ENCODE measurements at regions not wholly inside any gene's neighbourhood (a gene's known extent, or its start where the extent isn't known, plus 50 kb on each side); places are given as distances from the start of the nearest gene placed in this dataset.
"Not testable (repeated sequence)": the region's sequence is repeated elsewhere in the genome, so short reads cannot be mapped to it uniquely, and the experiment has no call there.

GRCh38 chr17:73855720-73856333 lies 211.6 kb upstream of the SDK2 start:
- no peak for DNase-seq

DNA sequence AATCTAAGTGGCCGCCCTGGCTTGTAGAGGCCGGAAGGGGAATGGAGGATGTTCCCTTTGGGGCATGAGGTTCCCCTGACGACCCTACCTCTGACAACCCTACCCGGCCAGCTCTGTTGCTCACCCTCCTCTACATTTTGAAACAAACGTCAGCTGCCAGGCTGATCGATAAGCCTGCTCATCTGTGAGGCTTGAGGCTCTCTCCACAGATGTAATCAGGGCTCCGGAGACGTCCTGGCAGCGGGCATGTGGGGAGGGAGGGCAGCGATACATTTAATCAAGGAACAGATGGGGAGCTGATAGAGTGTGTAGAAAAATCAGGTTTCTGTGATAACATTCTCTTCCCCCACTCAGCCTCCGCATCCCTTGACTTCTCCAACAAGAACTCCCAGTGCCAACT lies 212.3 kb upstream of the SDK2 start:
- DNase-seq: no peak

DNA sequence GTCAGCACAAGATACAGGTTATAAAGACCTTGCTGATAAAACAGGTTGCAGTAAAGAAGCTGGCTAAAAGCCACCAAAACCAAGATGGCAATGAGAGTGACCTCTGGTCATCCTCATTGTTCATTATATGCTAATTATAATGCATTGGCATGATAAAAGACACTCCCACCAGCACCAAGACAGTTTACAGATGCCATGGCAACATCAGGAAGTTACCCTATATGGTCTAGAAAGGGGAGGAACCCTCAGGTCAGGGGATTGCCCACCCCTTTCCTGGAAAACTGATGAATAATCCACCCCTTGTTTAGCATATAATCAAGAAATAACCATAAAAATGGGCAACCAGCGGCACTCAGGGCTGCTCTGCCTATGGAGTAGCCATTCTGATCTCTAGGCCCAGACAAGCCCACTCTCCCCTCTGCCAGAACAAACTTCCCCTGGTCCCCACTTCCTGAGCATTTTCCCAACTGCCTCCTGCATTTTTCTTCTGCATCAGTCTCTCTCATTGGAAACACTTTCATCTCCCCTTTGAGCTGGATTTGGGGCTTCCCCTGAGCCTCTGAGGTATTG lies 215.3 kb upstream of the SDK2 start:
- not testable (repeated sequence) for DNase-seq

DNA sequence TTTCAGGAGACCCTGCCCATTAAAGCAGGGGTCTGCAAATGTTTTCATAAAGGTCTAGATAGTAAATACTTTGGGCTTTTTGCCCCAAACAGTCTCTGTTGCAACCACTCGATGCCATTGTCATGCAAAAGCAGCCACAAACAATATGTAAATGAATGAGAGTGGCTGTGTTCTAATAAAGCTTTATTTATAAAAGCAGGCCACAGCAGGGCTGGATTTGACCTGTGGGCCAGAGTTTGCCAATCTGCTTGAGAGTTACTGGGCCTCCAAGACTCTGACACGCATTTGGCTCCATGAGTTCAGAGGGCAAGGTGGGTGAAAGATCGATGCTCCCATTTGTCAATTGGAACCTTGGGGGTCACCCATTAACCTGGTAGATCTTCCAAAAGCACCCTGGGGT lies 217.3 kb upstream of the SDK2 start:
- DNase-seq: no peak

- no peak for DNase-seq
Observed at GRCh38 chr17:73863761-73864535, 219.7 kb upstream of the SDK2 start.

DNA sequence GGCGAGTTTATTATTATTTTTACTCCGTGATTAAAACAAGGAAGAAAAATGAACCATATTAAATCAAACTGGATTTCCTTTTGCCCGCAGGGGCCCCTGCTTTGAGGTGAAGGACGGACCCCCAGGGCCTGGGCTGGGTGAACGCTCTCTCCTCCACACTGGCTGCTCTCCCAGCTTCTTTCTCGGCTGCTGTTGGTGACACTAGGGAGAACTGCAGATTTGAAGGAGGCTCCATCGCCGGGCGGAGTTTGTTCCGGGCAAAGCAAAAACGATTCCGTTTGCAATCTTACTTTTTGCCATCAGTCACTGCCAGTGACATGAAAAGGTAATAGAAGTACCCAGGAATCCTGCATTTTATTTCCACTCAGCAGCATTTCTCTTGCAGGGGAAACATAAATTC lies 221.6 kb upstream of the SDK2 start:
- no peak for DNase-seq

DNA sequence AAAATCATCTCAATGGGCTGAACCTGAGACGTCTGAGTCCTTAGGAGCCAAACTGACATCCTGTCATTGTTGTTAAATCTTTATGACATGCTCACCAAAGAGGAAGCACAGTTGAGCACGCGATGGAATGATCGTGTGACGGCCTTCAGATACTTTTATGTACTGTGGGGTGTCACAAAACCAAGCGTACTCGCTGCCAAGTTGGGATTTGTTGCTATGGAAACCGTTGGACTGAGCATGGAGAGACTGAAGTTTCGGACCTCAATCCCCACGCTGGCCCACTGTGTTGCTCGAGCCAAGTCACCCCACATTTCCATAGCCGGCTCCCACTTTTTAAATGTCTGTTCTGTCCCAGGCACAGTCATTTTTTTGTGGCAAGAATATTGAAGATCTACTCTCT lies 222.8 kb upstream of the SDK2 start:
- no peak for DNase-seq

- DNase-seq: no peak
Observed at GRCh38 chr17:73870068-73870467, 225.8 kb upstream of the SDK2 start.

GRCh38 chr17:73870473-73870872 lies 226.2 kb upstream of the SDK2 start:
- no peak for DNase-seq

DNA sequence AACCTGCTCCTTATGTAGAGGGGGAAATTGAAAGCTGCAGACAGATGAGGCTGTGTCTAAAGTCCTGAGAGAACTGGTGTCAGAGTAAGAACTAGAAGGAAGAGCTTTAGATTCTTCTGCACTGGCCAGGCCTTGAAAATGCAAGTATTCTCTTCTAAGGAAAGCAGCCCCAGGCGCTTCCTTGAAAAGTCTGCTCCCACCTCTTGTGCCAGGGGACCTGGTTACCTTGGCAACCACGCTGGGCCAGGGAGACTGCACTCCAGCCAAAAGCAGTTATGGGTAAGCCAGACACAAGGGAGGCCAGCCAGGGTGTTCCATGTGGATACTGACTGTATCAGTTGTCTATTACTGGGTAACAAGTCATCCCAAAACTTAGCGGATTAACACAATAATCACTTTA lies 228.6 kb upstream of the SDK2 start:
- no peak for DNase-seq

GRCh38 chr17:73874008-73874720 lies 229.9 kb upstream of the SDK2 start:
- no peak for DNase-seq

- no peak for DNase-seq
Observed at GRCh38 chr17:73875346-73875745, 231.1 kb upstream of the SDK2 start.

- no peak for DNase-seq
Observed at GRCh38 chr17:73877962-73878361, 233.7 kb upstream of the SDK2 start.

DNA sequence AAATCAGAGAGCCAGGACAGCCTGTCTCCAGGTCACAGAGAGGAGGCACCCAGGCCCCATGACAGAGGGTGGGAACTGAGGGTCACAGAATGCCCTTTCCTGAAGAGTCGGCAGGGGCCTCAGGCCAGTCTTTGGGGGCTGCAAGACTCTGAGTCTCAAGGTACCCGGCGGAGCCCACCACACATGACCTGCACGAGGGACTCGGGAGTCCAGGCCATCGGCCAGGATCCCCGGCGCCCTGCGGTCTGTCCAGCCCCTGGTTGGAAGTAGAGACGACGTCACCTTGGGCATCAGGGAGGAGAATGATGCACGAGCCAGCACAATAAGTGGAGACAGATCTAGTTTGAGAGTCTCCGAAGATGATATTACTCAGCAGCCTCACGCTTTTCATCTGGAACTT lies 234.7 kb upstream of the SDK2 start:
- DNase-seq: no peak

DNA sequence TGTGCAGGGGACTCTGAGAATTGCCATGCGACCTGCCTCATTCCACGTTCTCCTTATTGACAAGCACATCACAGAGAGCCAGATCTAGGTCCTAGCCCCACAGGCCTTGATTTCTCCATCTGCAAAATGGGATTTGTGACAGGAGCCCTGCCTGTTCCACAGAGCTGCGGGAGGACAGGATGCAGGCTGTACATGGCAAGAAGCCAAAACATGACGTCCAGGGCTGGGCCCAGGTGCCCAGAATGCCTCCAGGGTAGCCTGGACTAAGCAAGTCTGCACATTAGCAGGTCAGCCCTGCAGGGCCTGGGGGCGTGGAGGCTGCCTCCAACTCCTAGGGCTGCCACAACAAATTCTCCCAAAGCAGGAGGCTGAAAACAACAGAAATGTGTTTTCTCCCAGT lies 235.7 kb upstream of the SDK2 start:
- DNase-seq: no peak

- DNase-seq: no peak
Observed at GRCh38 chr17:73882590-73882989, 238.3 kb upstream of the SDK2 start.

GRCh38 chr17:73883175-73883574 lies 238.9 kb upstream of the SDK2 start:
- no peak for DNase-seq

- no peak for DNase-seq
Observed at GRCh38 chr17:73887739-73888138, 243.5 kb upstream of the SDK2 start.

DNA sequence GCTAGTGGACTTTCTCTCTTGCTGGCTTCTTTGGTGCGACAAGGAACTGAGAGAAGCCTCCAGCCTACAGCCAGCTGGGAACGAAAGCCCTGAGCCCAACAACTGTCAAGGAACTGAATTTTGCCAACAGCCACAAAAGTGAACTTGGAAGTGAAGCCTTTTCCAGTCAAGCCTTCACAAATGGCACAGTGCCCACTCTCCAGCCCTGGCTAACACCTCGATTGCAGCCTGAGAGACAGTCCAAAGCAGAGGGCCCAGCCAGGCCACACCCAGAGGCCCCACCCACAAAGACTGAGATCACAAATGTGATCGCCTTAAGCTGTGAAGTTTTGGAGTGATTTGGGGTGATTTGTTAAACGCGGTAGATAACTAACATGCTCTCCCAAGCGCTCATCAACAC lies 244.6 kb upstream of the SDK2 start:
- no peak for DNase-seq

- no peak for DNase-seq
Observed at GRCh38 chr17:73889439-73889838, 245.2 kb upstream of the SDK2 start.

DNA sequence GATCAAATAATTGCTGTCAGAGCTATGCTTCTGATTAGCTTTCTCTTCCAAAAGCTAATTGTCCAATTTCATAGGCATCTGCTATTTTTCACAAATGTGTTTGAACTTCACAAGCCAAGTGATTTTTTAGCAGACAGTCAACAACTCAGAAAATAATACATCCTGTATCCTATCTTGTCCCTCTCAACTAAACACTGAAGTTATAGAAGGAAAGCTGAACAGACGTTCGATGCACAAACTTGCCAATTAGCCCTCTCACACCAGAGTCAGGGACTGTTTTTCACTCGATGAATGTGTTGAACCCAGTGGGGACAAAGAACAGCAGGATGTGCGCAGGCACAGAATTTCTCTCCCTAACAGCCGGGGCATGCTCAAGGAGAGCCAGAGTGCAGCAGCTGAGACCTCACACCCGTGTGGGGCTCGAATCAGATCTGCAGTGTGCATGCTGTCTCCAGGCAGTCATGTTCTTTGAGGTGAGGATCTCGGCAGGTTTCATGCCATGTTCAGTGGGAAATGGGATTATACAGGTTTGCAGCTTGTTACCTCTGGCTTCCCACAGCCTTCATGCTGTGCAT lies 246.7 kb upstream of the SDK2 start:
- no peak for DNase-seq

DNA sequence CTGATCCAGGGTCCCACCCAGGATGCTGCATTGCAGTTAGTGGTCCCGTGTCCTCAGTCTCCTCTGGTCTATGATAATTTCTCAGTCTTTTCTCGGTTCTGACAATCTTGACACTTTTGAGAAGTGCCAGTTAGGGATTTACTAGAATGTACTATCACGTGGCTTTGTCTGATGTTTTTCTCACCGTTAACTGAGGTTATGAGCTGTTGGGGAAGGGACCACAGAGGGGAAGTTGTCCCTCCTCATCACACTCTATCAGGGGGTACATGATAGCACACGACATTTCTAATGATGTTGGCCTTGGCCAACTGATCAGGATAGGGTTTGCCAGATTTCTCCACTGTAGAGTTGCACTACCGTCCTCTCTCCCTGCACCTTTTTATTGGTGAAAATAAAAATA lies 250.9 kb upstream of the SDK2 start:
- no peak for DNase-seq

DNA sequence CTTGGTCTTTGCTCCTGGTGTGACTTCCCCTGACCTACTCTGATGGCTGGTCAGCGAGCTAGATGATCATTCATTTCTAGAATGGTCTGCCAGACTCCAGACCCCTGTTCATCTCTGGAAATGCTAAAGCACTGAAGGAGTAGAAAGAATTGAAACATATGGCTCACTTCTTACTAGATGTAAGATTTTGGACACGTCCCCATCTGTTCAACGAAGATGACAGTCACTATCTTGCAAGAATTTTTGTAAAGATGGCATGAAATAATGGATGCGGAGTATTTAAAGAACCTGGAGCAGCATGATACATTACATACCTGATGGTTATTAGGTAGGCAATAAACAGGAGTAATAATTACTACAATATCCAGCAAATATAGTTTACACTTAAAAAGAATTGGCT lies 252.7 kb upstream of the SDK2 start:
- no peak for DNase-seq

- DNase-seq: no peak
Observed at GRCh38 chr17:73899839-73900238, 255.6 kb upstream of the SDK2 start.
